HEK293 (cell line): ENCODE measurements at regions not wholly inside any gene's neighbourhood (a gene's known extent, or its start where the extent isn't known, plus 50 kb on each side); places are given as distances from the start of the nearest gene placed in this dataset.

ENCODE experiments used
- ATF2 ChIP-seq: fragments of 450-650 bp; formaldehyde crosslinking; IDR thresholded peaks from 2 replicates; pipeline ENCODE4 v1.5.1; 2016; ENCODE audit warnings: missing biosample characterization, missing genetic modification characterization, low read depth
- HOXA7 ChIP-seq: sonication (generic); formaldehyde crosslinking; IDR thresholded peaks from 2 replicates; pipeline ENCODE4 v1.8.1; 2022; ENCODE audit warnings: missing genetic modification reagents, borderline replicate concordance
- KLF8 ChIP-seq: fragments of 450-650 bp; formaldehyde crosslinking; IDR thresholded peaks from 2 replicates; pipeline ENCODE4 v1.5.1; 2016; ENCODE audit warnings: missing biosample characterization, missing genetic modification characterization
- MEIS1 ChIP-seq: sonication (generic); formaldehyde crosslinking; IDR thresholded peaks from 2 replicates; pipeline ENCODE4 v1.8.1; 2022; ENCODE audit warnings: missing genetic modification reagents, mild to moderate bottlenecking, borderline replicate concordance
- SCRT2 ChIP-seq: fragments of 450-650 bp; formaldehyde crosslinking; IDR thresholded peaks from 2 replicates; pipeline ENCODE4 v1.5.1; 2016; ENCODE audit warnings: missing biosample characterization, missing genetic modification characterization
- ZNF10 ChIP-seq: fragments of 450-650 bp; formaldehyde crosslinking; IDR thresholded peaks from 2 replicates; pipeline ENCODE4 v1.5.1; 2017; ENCODE audit warnings: missing biosample characterization, missing genetic modification characterization
- ZNF121 ChIP-seq: fragments of 450-650 bp; formaldehyde crosslinking; IDR thresholded peaks from 2 replicates; pipeline ENCODE4 v1.5.1; 2016; ENCODE audit warnings: missing biosample characterization, missing genetic modification characterization
- ZNF174 ChIP-seq: fragments of 450-650 bp; formaldehyde crosslinking; IDR thresholded peaks from 2 replicates; pipeline ENCODE4 v1.5.0; 2017; ENCODE audit warnings: missing biosample characterization, mild to moderate bottlenecking, missing genetic modification characterization
- ZNF184 ChIP-seq: fragments of 450-650 bp; IDR thresholded peaks from 2 replicates; pipeline ENCODE4 v1.5.1; 2018; ENCODE audit warnings: missing biosample characterization, mild to moderate bottlenecking, missing genetic modification characterization
- ZNF19 ChIP-seq: fragments of 450-650 bp; formaldehyde crosslinking; IDR thresholded peaks from 2 replicates; pipeline ENCODE4; 2016; ENCODE audit warnings: missing biosample characterization, missing genetic modification characterization, low read depth
- ZNF221 ChIP-seq: fragments of 450-650 bp; formaldehyde crosslinking; IDR thresholded peaks from 2 replicates; pipeline ENCODE4 v1.5.1; 2017; ENCODE audit warnings: missing biosample characterization, missing genetic modification characterization, borderline replicate concordance
- ZNF248 ChIP-seq: fragments of 450-650 bp; formaldehyde crosslinking; IDR thresholded peaks from 2 replicates; pipeline ENCODE4 v1.5.1; 2017; ENCODE audit warnings: missing biosample characterization, missing genetic modification characterization
- ZNF341 ChIP-seq: fragments of 450-650 bp; formaldehyde crosslinking; IDR thresholded peaks from 2 replicates; pipeline ENCODE4; 2016; ENCODE audit warnings: low read depth, missing biosample characterization, missing genetic modification characterization
- ZNF37A ChIP-seq: fragments of 450-650 bp; IDR thresholded peaks from 2 replicates; pipeline ENCODE4 v1.5.1; 2018; ENCODE audit warnings: missing biosample characterization, missing genetic modification characterization
- ZNF391 ChIP-seq: fragments of 450-650 bp; formaldehyde crosslinking; IDR thresholded peaks from 2 replicates; pipeline ENCODE4 v1.5.1; 2016; ENCODE audit warnings: low read depth, missing biosample characterization, missing genetic modification characterization, borderline replicate concordance
- ZNF426 ChIP-seq: fragments of 450-650 bp; formaldehyde crosslinking; IDR thresholded peaks from 2 replicates; pipeline ENCODE4 v1.5.1; 2017; ENCODE audit warnings: missing biosample characterization, missing genetic modification characterization, mild to moderate bottlenecking, inconsistent platforms, moderate library complexity
- ZNF48 ChIP-seq: fragments of 450-650 bp; formaldehyde crosslinking; IDR thresholded peaks from 2 replicates; pipeline ENCODE4 v1.5.1; 2016; ENCODE audit warnings: missing biosample characterization, missing genetic modification characterization
- ZNF501 ChIP-seq: fragments of 450-650 bp; formaldehyde crosslinking; IDR thresholded peaks from 2 replicates; pipeline ENCODE4 v1.5.1; 2016; ENCODE audit warnings: missing biosample characterization, missing genetic modification characterization
- ZNF548 ChIP-seq: fragments of 450-650 bp; formaldehyde crosslinking; IDR thresholded peaks from 2 replicates; pipeline ENCODE4 v1.5.1; 2016; ENCODE audit warnings: missing biosample characterization, missing genetic modification characterization
- ZNF549 ChIP-seq: fragments of 450-650 bp; IDR thresholded peaks from 2 replicates; pipeline ENCODE4 v1.5.1; 2018; ENCODE audit warnings: missing biosample characterization, missing genetic modification characterization, mild to moderate bottlenecking, inconsistent platforms, moderate library complexity
- ZNF558 ChIP-seq: fragments of 450-650 bp; formaldehyde crosslinking; IDR thresholded peaks from 2 replicates; pipeline ENCODE4 v1.5.1; 2016; ENCODE audit warnings: missing biosample characterization, missing genetic modification characterization
- ZNF571 ChIP-seq: fragments of 450-650 bp; formaldehyde crosslinking; IDR thresholded peaks from 2 replicates; pipeline ENCODE4 v1.5.0; 2017; ENCODE audit warnings: missing biosample characterization, missing genetic modification characterization
- ZNF585B ChIP-seq: fragments of 450-650 bp; formaldehyde crosslinking; IDR thresholded peaks from 2 replicates; pipeline ENCODE4 v1.5.1; 2016; ENCODE audit warnings: missing biosample characterization, missing genetic modification characterization
- ZNF623 ChIP-seq: fragments of 450-650 bp; formaldehyde crosslinking; IDR thresholded peaks from 2 replicates; pipeline ENCODE4 v1.5.1; 2016; ENCODE audit warnings: missing biosample characterization, missing genetic modification characterization
- ZNF701 ChIP-seq: fragments of 450-650 bp; formaldehyde crosslinking; IDR thresholded peaks from 2 replicates; pipeline ENCODE4 v1.5.1; 2016; ENCODE audit warnings: missing biosample characterization, missing genetic modification characterization
- ZNF843 ChIP-seq: fragments of 450-650 bp; formaldehyde crosslinking; IDR thresholded peaks from 2 replicates; pipeline ENCODE4 v1.5.1; 2016; ENCODE audit warnings: missing biosample characterization, missing genetic modification characterization
- ZSCAN16 ChIP-seq: fragments of 450-650 bp; formaldehyde crosslinking; IDR thresholded peaks from 2 replicates; pipeline ENCODE4 v1.5.1; 2016; ENCODE audit warnings: missing biosample characterization, missing genetic modification characterization
- TF ChIP-seq, protein P1 (sequence below): fragments of 450-650 bp; formaldehyde crosslinking; IDR thresholded peaks from 2 replicates; pipeline ENCODE4 v1.5.1; 2016; ENCODE audit warnings: missing biosample characterization, missing genetic modification characterization
- TF ChIP-seq, protein P2 (sequence below): fragments of 450-650 bp; IDR thresholded peaks from 2 replicates; pipeline ENCODE4 v1.5.1; 2018; ENCODE audit warnings: missing biosample characterization, mild to moderate bottlenecking, missing genetic modification characterization
- TF ChIP-seq, protein P3 (sequence below): fragments of 450-650 bp; formaldehyde crosslinking; IDR thresholded peaks from 2 replicates; pipeline ENCODE4 v1.5.1; 2017; ENCODE audit warnings: missing biosample characterization, mild to moderate bottlenecking, missing genetic modification characterization, moderate library complexity
- TF ChIP-seq, protein P4 (sequence below): fragments of 450-650 bp; formaldehyde crosslinking; IDR thresholded peaks from 2 replicates; pipeline ENCODE4 v1.5.1; 2017; ENCODE audit warnings: missing biosample characterization, missing genetic modification characterization
- TF ChIP-seq, protein P5 (sequence below): fragments of 450-650 bp; formaldehyde crosslinking; IDR thresholded peaks from 2 replicates; pipeline ENCODE4 v1.5.1; 2016; ENCODE audit warnings: missing biosample characterization, missing genetic modification characterization

DNA sequence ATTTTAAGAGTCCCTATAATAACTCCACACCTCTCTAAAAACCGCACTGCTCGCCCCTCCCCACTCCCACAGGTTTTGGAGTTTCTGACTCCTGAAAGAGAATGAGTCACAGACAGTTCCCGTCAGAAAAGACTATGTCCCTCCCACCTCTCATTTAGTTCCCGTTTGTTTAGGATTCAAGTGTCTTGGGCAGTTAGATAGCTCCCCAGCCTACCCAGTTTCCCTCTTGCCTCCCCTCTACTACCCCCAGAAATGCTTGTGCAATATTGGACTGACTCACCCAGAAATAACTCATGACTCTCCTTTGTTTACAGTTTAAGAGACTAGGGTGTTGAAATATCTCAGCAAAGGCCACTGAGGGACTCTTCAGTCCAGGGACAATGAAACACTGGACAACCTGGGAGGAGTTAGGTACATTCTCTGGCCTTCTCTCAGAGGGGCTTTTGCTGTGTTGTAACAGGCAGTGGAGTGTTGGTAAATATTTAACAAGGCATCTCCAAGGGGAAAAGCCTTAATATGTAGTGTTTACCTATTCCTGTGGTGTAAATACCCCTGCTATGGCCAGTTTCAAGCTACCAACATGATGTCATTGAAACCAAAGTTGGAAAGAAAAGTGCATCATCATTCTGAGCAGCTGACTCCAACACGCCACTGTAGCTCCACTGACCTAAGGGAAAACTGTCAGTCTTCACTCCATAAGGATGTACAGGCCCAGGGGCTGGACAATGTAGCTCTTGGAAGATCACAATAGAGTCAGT, 96.1 kb upstream of the CHD2 start (continued):
- no peak; the same call in 1 of the 2 replicates for TF ChIP-seq ZNF184 (tag by site-specific recombination)
- peak; percentile 97 for TF ChIP-seq ATF2
- TF ChIP-seq ZNF501 (tag by site-specific recombination), result no peak
- no peak for TF ChIP-seq MEIS1 (CRISPR knock-in tag)
- TF ChIP-seq, protein P1, sequence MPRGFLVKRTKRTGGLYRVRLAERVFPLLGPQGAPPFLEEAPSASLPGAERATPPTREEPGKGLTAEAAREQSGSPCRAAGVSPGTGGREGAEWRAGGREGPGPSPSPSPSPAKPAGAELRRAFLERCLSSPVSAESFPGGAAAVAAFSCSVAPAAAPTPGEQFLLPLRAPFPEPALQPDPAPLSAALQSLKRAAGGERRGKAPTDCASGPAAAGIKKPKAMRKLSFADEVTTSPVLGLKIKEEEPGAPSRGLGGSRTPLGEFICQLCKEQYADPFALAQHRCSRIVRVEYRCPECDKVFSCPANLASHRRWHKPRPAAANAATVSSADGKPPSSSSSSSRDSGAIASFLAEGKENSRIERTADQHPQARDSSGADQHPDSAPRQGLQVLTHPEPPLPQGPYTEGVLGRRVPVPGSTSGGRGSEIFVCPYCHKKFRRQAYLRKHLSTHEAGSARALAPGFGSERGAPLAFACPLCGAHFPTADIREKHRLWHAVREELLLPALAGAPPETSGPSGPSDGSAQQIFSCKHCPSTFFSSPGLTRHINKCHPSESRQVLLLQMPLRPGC (tag by site-specific recombination), result peak; percentile 86
- no peak for TF ChIP-seq ZNF174
- TF ChIP-seq, protein P2, sequence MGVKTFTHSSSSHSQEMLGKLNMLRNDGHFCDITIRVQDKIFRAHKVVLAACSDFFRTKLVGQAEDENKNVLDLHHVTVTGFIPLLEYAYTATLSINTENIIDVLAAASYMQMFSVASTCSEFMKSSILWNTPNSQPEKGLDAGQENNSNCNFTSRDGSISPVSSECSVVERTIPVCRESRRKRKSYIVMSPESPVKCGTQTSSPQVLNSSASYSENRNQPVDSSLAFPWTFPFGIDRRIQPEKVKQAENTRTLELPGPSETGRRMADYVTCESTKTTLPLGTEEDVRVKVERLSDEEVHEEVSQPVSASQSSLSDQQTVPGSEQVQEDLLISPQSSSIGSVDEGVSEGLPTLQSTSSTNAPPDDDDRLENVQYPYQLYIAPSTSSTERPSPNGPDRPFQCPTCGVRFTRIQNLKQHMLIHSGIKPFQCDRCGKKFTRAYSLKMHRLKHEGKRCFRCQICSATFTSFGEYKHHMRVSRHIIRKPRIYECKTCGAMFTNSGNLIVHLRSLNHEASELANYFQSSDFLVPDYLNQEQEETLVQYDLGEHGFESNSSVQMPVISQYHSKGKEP, result no peak
- no peak for TF ChIP-seq ZSCAN16
- no peak for TF ChIP-seq ZNF48 (tag by site-specific recombination)
- TF ChIP-seq ZNF548 (tag by site-specific recombination), result no peak
- TF ChIP-seq, protein P3, sequence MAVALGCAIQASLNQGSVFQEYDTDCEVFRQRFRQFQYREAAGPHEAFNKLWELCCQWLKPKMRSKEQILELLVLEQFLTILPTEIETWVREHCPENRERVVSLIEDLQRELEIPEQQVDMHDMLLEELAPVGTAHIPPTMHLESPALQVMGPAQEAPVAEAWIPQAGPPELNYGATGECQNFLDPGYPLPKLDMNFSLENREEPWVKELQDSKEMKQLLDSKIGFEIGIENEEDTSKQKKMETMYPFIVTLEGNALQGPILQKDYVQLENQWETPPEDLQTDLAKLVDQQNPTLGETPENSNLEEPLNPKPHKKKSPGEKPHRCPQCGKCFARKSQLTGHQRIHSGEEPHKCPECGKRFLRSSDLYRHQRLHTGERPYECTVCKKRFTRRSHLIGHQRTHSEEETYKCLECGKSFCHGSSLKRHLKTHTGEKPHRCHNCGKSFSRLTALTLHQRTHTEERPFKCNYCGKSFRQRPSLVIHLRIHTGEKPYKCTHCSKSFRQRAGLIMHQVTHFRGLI, result no peak
- peak; percentile 88 for TF ChIP-seq ZNF558 (tag by site-specific recombination)
- TF ChIP-seq, protein P4, sequence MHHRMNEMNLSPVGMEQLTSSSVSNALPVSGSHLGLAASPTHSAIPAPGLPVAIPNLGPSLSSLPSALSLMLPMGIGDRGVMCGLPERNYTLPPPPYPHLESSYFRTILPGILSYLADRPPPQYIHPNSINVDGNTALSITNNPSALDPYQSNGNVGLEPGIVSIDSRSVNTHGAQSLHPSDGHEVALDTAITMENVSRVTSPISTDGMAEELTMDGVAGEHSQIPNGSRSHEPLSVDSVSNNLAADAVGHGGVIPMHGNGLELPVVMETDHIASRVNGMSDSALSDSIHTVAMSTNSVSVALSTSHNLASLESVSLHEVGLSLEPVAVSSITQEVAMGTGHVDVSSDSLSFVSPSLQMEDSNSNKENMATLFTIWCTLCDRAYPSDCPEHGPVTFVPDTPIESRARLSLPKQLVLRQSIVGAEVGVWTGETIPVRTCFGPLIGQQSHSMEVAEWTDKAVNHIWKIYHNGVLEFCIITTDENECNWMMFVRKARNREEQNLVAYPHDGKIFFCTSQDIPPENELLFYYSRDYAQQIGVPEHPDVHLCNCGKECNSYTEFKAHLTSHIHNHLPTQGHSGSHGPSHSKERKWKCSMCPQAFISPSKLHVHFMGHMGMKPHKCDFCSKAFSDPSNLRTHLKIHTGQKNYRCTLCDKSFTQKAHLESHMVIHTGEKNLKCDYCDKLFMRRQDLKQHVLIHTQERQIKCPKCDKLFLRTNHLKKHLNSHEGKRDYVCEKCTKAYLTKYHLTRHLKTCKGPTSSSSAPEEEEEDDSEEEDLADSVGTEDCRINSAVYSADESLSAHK, result peak; percentile 51; the same call in 1 of the 2 replicates
- no peak for TF ChIP-seq ZNF19 (tag by site-specific recombination)
- TF ChIP-seq SCRT2 (tag by site-specific recombination), result peak; percentile 94
- TF ChIP-seq ZNF585B (tag by site-specific recombination), result no peak
- TF ChIP-seq ZNF10, result no peak
- TF ChIP-seq ZNF843 (tag by site-specific recombination), result no peak
- TF ChIP-seq ZNF391, result no peak
- 0 out of 2 replicates have a peak, but pooled peaks have one; percentile 8 for TF ChIP-seq ZNF121 (tag by site-specific recombination)
- TF ChIP-seq ZNF701 (tag by site-specific recombination), result no peak
- TF ChIP-seq ZNF341 (tag by site-specific recombination), result peak; percentile 39; the same call in 1 of the 2 replicates
- no peak for TF ChIP-seq ZNF571 (tag by site-specific recombination)
- no peak for TF ChIP-seq ZNF221 (tag by site-specific recombination)
- TF ChIP-seq, protein P5, sequence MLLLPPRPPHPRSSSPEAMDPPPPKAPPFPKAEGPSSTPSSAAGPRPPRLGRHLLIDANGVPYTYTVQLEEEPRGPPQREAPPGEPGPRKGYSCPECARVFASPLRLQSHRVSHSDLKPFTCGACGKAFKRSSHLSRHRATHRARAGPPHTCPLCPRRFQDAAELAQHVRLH (tag by site-specific recombination), result no peak
- TF ChIP-seq ZNF426, result no peak
- TF ChIP-seq HOXA7 (CRISPR knock-in tag), result no peak
- peak; percentile 63; the same call in 1 of the 2 replicates for TF ChIP-seq ZNF37A (tag by site-specific recombination)
- no peak for TF ChIP-seq ZNF549 (tag by site-specific recombination)
- no peak for TF ChIP-seq ZNF248 (tag by site-specific recombination)
- TF ChIP-seq KLF8, result peak; percentile 41; the same call in 1 of the 2 replicates
- TF ChIP-seq ZNF623 (tag by site-specific recombination), result no peak; the same call in 1 of the 2 replicates
